Small intestine (tissue), 7 donors: ENCODE measurements at regions not wholly inside any gene's neighbourhood (a gene's known extent, or its start where the extent isn't known, plus 50 kb on each side); places are given as distances from the start of the nearest gene placed in this dataset.
"Not testable (repeated sequence)": the region's sequence is repeated elsewhere in the genome, so short reads cannot be mapped to it uniquely, and the experiment has no call there.

Experiments used
- DNase-seq, 2 donors: peaks; one replicate each; pipeline versions ENCODE4 v3.0.0 to v3.0.0-alpha.2; 2013
- FAIRE-seq: peaks from 2 replicates; lab custom pipeline; 2012; peaks lifted over from hg19 to GRCh38; lab: Jason Lieb, UNC
- H3K27ac ChIP-seq, 3 donors: one replicate each; pipeline ENCODE4 v1.5.1; 2013; ENCODE audit warnings: low read length in 2 of 3, mild to moderate bottlenecking in 2 of 3, control low read depth in 1 of 3, inconsistent platforms in 1 of 3, low read depth in 1 of 3, moderate library complexity in 1 of 3
- H3K27me3 ChIP-seq, 3 donors: one replicate each; pipeline ENCODE4 v1.6.1; 2013; ENCODE audit warnings: low read length in 3 of 3, inconsistent platforms in 1 of 3; ENCODE audit not compliant: control insufficient read depth in 3 of 3, insufficient read depth in 3 of 3
- H3K36me3 ChIP-seq, 3 donors: one replicate each; pipeline ENCODE4 v1.6.1; 2013; ENCODE audit warnings: low read length in 3 of 3, inconsistent platforms in 1 of 3, low read depth in 1 of 3, mild to moderate bottlenecking in 1 of 3, moderate library complexity in 1 of 3; ENCODE audit not compliant: control insufficient read depth in 3 of 3, insufficient read depth in 2 of 3
- H3K4me1 ChIP-seq, 3 donors: one replicate each; pipeline ENCODE4 v1.6.1; 2013; ENCODE audit warnings: low read length in 2 of 3, inconsistent platforms in 1 of 3, low read depth in 1 of 3, mild to moderate bottlenecking in 1 of 3, moderate library complexity in 1 of 3; ENCODE audit not compliant: control insufficient read depth in 3 of 3, insufficient read depth in 2 of 3
- H3K4me3 ChIP-seq, 3 donors: one replicate each; pipeline ENCODE4 v1.5.1; 2013; ENCODE audit warnings: low read length in 3 of 3, control low read depth in 1 of 3, inconsistent platforms in 1 of 3, low read depth in 1 of 3, mild to moderate bottlenecking in 1 of 3, moderate library complexity in 1 of 3
- H3K9me3 ChIP-seq, 2 donors: one replicate each; pipeline ENCODE4 v1.6.1; 2013; ENCODE audit warnings: low read depth in 1 of 2, low read length in 1 of 2; ENCODE audit not compliant: control insufficient read depth in 2 of 2, insufficient read depth in 1 of 2
- WGBS, 3 donors: extraction: QIAGEN DNeasy Blood & Tissue Kit; methylation state at CpG; one replicate each; pipeline ENCODE4 v1.1.7; 2013; 5-methylcytosine and 5-hydroxymethylcytosine counted together
- donor health status: healthy with polysubstance abuse.
- donor health status: control.
- donor health status: control.
- donor health status: Bipolar disorder and iron deficiency.
- donor health status: healthy.

- Histone ChIP-seq H3K4me3 (no peak overlapping the region), H3K36me3 (no peaks in the 10 kb centered on the region), H3K27ac (no peak overlapping the region), H3K9me3 (no peaks in the 10 kb centered on the region), H3K4me1 (no peaks in the 10 kb centered on the region), H3K27me3 (no peaks in the 10 kb centered on the region)
- FAIRE-seq: no peak
- WGBS, 3 donors: 64 to 83% (median 81%) methylated on average over 2 of the region's 2 CpGs
- DNase-seq: no peak
Observed at GRCh38 chrX:98962996-98963395, 1447.1 kb downstream of the PCDH19 start.

- no peak overlapping the region for H3K4me3 ChIP-seq
- H3K4me1 ChIP-seq: no peaks in the 10 kb centered on the region
- FAIRE-seq: no peak
- H3K9me3 ChIP-seq: peaks cover 0 to 4% of the 10 kb centered on the region in 2 donors
- no peaks in the 10 kb centered on the region for H3K27me3 ChIP-seq
- 44 to 54% (median 46%) methylated on average over 2 of the region's 2 CpGs for WGBS, 3 donors
- no peaks in the 10 kb centered on the region for H3K36me3 ChIP-seq
- no peak overlapping the region for H3K27ac ChIP-seq
- no peak for DNase-seq
Observed at GRCh38 chrX:98956014-98956413, 1454.1 kb downstream of the PCDH19 start.

GRCh38 chrX:98939456-98939855 is 1470.6 kb downstream of the PCDH19 start:
- WGBS, 3 donors: 21 to 40% (median 31%) methylated on average over 3 of the region's 3 CpGs
- no peaks in the 10 kb centered on the region for H3K27me3 ChIP-seq
- no peaks in the 10 kb centered on the region for H3K36me3 ChIP-seq
- DNase-seq (no peak), FAIRE-seq (no peak)
- no peaks in the 10 kb centered on the region for H3K4me1 ChIP-seq
- no peak overlapping the region for H3K4me3 ChIP-seq
- H3K27ac ChIP-seq: no peak overlapping the region
- H3K9me3 ChIP-seq: peaks cover 0 to 2% of the 10 kb centered on the region in 2 donors

GRCh38 chrX:98931216-98931615 is 1478.9 kb downstream of the PCDH19 start:
- DNase-seq: no peak
- H3K4me1 ChIP-seq: no peaks in the 10 kb centered on the region
- H3K36me3 ChIP-seq: no peaks in the 10 kb centered on the region
- H3K4me3 ChIP-seq: no peak overlapping the region
- FAIRE-seq: no peak
- 0 to 40% (median 4%) methylated on average over 1 of the region's 1 CpG for WGBS, 3 donors
- no peak overlapping the region for H3K27ac ChIP-seq
- no peaks in the 10 kb centered on the region for H3K27me3 ChIP-seq
- H3K9me3 ChIP-seq: no peaks in the 10 kb centered on the region

GRCh38 chrX:98924511-98924910 is 1485.6 kb downstream of the PCDH19 start:
- DNase-seq (peak in 1 of 2 donors; percentile 0), FAIRE-seq (no peak)
- Histone ChIP-seq H3K9me3 (no peaks in the 10 kb centered on the region), H3K27me3 (no peaks in the 10 kb centered on the region), H3K36me3 (no peaks in the 10 kb centered on the region), H3K4me3 (no peak overlapping the region), H3K27ac (no peak overlapping the region), H3K4me1 (no peaks in the 10 kb centered on the region)
- WGBS, 3 donors: 44 to 55% (median 48%) methylated on average over 3 of the region's 3 CpGs

DNA sequence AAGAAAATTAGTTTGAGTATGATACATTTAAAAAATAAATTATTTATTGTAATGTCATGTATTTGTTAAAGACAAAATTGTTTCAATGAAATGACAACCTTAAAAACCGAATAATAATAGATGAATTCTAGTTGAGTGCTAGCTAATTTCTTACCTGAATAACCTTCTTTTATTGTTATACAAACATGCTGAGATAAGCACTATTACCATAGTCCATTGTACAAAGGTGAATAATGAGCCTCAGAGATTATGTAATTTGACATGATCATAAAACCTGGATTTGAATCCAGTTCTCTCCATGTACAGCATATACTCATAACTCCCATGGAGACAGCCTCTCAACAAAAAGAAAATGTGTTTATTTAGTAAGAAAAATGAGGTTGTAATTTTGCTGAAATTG is 1512.9 kb downstream of the PCDH19 start:
- DNase-seq (no peak), FAIRE-seq (no peak)
- no peaks in the 10 kb centered on the region for H3K9me3 ChIP-seq
- no peak overlapping the region for H3K27ac ChIP-seq
- H3K4me1 ChIP-seq: no peaks in the 10 kb centered on the region
- 36 to 63% (median 50%) methylated on average over 1 of the region's 1 CpG for WGBS, 3 donors
- no peaks in the 10 kb centered on the region for H3K27me3 ChIP-seq
- H3K36me3 ChIP-seq: no peaks in the 10 kb centered on the region
- H3K4me3 ChIP-seq: no peak overlapping the region

DNA sequence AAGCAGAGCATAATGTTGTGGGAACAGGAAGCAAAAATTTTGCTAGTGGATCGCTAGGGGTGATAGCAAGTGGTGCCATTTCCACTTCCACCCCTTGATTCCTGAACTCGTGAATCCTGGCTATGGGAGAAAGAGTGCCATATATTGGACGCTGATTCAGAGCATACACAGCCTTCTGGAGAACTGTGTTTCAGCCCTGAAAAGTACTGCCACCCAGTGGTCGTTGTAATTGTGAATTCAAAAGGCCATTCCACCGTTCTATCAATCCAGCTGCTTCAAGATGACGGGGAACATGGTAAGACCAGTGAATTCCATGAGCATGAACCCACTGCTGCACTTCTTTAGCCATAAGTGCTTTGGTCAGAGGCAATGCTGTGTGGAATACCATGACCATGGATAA is 1559.4 kb downstream of the PCDH19 start:
- not testable (repeated sequence) for H3K27ac ChIP-seq, H3K4me1 ChIP-seq, H3K4me3 ChIP-seq, DNase-seq, H3K9me3 ChIP-seq, FAIRE-seq, H3K36me3 ChIP-seq, H3K27me3 ChIP-seq
- 35 to 40% (median 36%) methylated on average over 6 of the region's 6 CpGs for WGBS, 3 donors
